T-helper 1 cell treated with Interleukin-12 subunit alpha and Interleukin-12 subunit beta and Interleukin-4 antibody, amounts not matched to agents 30 μg/mL and 1 μg/mL, for 36 hours (primary cell): ENCODE measurements at regions not wholly inside any gene's neighbourhood (a gene's known extent, or its start where the extent isn't known, plus 50 kb on each side); places are given as distances from the start of the nearest gene placed in this dataset.
"Not testable (repeated sequence)": the region's sequence is repeated elsewhere in the genome, so short reads cannot be mapped to it uniquely, and the experiment has no call there.

Experiments
- H3K27ac Mint-ChIP-seq: one replicate; pipeline ENCODE4 v1.8.0; 2021; ENCODE audit warnings: mild to moderate bottlenecking, mixed read lengths
- H3K27me3 Mint-ChIP-seq: one replicate; pipeline ENCODE4 v1.8.0; 2021; ENCODE audit warnings: low read depth, mixed read lengths
- H3K36me3 Mint-ChIP-seq: one replicate; pipeline ENCODE4 v1.8.0; 2021; ENCODE audit warnings: low read depth, mixed read lengths
- H3K4me1 Mint-ChIP-seq: one replicate; pipeline ENCODE4 v1.8.0; 2021; ENCODE audit warnings: low read depth, mixed read lengths
- H3K4me3 Mint-ChIP-seq: one replicate; pipeline ENCODE4 v1.8.0; 2021; ENCODE audit warnings: mild to moderate bottlenecking, moderate library complexity, mixed read lengths
- H3K9me3 Mint-ChIP-seq: one replicate; pipeline ENCODE4 v1.8.0; 2021; ENCODE audit warnings: mixed read lengths

- H3K36me3 Mint-ChIP-seq, result peaks cover 37% of the 10 kb centered on the region
- peaks cover 50% of the 10 kb centered on the region for H3K4me1 Mint-ChIP-seq
- no peaks in the 10 kb centered on the region for H3K9me3 Mint-ChIP-seq
- no peak overlapping the region for H3K27ac Mint-ChIP-seq
- H3K4me3 Mint-ChIP-seq, result no peak overlapping the region
- H3K27me3 Mint-ChIP-seq, result no peaks in the 10 kb centered on the region
These were observed 83.4 kb upstream of the ZNF169 start for GRCh38 chr9:94175669-94176068.

DNA sequence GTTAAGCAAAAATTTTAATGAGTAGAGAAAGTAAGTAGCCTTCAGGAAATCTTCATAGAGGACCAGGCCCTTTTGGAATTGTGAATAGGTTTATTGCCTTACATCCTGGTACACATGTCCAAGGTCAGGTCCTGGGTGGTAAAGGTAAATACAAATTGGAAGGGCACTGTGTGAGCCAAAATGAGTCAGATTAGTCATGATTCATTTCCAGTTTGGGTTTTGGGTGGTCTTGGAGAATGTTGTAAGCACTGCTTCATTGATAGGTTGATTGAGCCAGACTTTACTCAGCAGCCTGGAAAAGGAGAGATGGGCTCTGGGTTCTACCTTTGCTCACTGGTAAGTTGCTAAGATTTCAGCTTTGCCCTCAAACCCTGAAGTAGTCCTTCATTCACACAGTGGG, 82.5 kb upstream of the ZNF169 start:
- H3K36me3 Mint-ChIP-seq, result peaks cover 37% of the 10 kb centered on the region
- H3K4me3 Mint-ChIP-seq, result no peak overlapping the region
- peaks cover 48% of the 10 kb centered on the region for H3K4me1 Mint-ChIP-seq
- H3K27ac Mint-ChIP-seq, result no peak overlapping the region
- no peaks in the 10 kb centered on the region for H3K27me3 Mint-ChIP-seq
- no peaks in the 10 kb centered on the region for H3K9me3 Mint-ChIP-seq

- peak overlapping the region; percentile 13 for H3K27ac Mint-ChIP-seq
- peaks cover 38% of the 10 kb centered on the region for H3K36me3 Mint-ChIP-seq
- no peaks in the 10 kb centered on the region for H3K27me3 Mint-ChIP-seq
- H3K4me1 Mint-ChIP-seq, result peaks cover 40% of the 10 kb centered on the region
- H3K9me3 Mint-ChIP-seq, result no peaks in the 10 kb centered on the region
- H3K4me3 Mint-ChIP-seq, result no peak overlapping the region
These were observed 80.2 kb upstream of the ZNF169 start for GRCh38 chr9:94178927-94179326.

- Mint-ChIP-seq H3K4me3 (no peak overlapping the region), H3K27ac (no peak overlapping the region), H3K9me3 (no peaks in the 10 kb centered on the region), H3K4me1 (peaks cover 28% of the 10 kb centered on the region), H3K36me3 (peaks cover 28% of the 10 kb centered on the region), H3K27me3 (no peaks in the 10 kb centered on the region)
These were observed 77.5 kb upstream of the ZNF169 start for GRCh38 chr9:94181408-94182181.

DNA sequence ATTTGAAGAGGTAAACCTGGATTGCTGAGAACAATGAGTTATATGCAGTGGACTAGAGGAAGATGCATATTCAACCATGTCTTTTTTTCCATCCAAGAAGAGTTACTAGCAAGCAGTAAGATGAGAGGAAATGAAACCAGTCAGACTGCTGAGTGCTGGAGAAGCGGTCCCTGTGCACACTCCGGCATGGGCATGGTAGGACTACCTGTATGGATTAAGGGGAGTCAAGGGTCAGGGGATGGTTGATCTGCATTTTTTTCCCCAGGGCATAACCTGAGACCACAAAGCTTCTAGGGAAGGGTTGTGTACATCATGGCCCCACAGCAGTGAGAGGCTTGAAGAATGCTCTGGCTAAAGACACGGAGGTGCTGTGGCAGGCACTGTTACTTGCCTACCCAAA, 76.6 kb upstream of the ZNF169 start:
- Mint-ChIP-seq H3K9me3 (peaks cover 3% of the 10 kb centered on the region), H3K27ac (no peak overlapping the region), H3K4me1 (peaks cover 20% of the 10 kb centered on the region), H3K4me3 (no peak overlapping the region), H3K36me3 (peaks cover 27% of the 10 kb centered on the region), H3K27me3 (no peaks in the 10 kb centered on the region)

DNA sequence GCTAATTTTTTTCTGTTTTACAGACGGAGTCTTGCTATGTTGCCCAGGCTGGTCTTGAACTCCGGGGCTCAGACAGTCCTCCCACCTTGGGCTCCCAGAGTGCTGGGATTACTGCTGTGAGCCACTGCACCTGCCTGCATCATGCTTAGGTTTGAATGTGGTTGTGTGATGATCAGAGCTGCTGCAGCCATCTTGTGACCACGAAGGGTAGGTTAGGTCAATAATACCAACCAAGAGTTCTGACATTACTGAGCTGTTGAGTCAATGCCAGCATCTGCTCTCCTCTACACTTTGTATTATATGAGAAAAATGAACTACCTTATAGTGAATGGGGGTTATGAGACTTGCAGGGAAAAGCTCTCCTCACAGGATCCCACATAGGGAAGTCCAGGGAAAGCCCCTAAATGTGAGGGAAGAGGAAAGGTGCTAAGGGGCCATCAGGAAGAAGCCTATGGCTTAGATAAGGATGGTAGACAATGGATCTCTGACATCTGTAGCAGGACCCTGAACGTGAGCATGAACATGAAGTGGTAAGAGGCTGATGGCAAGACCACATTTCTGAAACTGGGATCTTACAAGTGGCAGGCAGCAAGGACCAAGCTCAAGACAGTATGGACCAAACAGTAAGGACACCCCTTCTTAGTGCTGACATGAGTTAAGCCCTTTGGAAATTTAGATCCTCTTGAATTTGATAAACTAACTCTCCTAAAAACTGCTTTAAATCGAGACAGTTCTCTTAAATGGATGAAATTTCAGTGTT, 75.7 kb upstream of the ZNF169 start:
- H3K27me3 Mint-ChIP-seq, result no peaks in the 10 kb centered on the region
- H3K9me3 Mint-ChIP-seq, result peaks cover 6% of the 10 kb centered on the region
- H3K4me3 Mint-ChIP-seq, result no peak overlapping the region
- H3K36me3 Mint-ChIP-seq, result peaks cover 30% of the 10 kb centered on the region
- H3K27ac Mint-ChIP-seq, result peak overlapping the region; percentile 31
- H3K4me1 Mint-ChIP-seq, result peaks cover 23% of the 10 kb centered on the region

DNA sequence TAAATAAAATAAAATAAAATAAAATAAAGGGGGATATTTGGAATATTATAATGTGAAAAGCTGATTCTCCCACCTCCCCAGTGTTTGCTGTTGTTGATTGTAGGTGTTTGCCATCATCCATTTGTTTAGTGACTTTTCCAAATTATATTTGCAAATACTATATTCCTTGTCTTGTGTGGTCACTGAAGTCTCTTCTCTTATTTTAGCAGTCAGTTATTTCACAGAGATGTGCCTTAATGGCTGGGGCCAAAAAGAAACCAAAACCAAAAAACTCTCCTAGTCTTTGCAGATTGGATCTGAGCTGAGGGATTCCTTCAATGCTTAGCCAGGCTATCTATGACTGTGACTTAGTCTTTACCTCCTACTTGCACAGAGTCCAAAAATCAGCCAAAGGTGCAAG, 70.9 kb upstream of the ZNF169 start:
- H3K9me3 Mint-ChIP-seq, result peaks cover 33% of the 10 kb centered on the region
- no peak overlapping the region for H3K27ac Mint-ChIP-seq
- peaks cover 27% of the 10 kb centered on the region for H3K36me3 Mint-ChIP-seq
- no peak overlapping the region for H3K4me3 Mint-ChIP-seq
- H3K27me3 Mint-ChIP-seq, result no peaks in the 10 kb centered on the region
- peaks cover 5% of the 10 kb centered on the region for H3K4me1 Mint-ChIP-seq

GRCh38 chr9:94191706-94192105, 67.4 kb upstream of the ZNF169 start:
- H3K9me3 Mint-ChIP-seq, result peaks cover 62% of the 10 kb centered on the region
- not testable (repeated sequence) for H3K27ac Mint-ChIP-seq, H3K4me1 Mint-ChIP-seq, H3K4me3 Mint-ChIP-seq, H3K27me3 Mint-ChIP-seq
- peaks cover 35% of the 10 kb centered on the region for H3K36me3 Mint-ChIP-seq

GRCh38 chr9:94198414-94198813, 60.7 kb upstream of the ZNF169 start:
- H3K4me3 Mint-ChIP-seq, result no peak overlapping the region
- peaks cover 31% of the 10 kb centered on the region for H3K9me3 Mint-ChIP-seq
- no peaks in the 10 kb centered on the region for H3K27me3 Mint-ChIP-seq
- H3K27ac Mint-ChIP-seq, result no peak overlapping the region
- H3K4me1 Mint-ChIP-seq, result peaks cover 2% of the 10 kb centered on the region
- H3K36me3 Mint-ChIP-seq, result peaks cover 16% of the 10 kb centered on the region

- Mint-ChIP-seq H3K27ac (no peak overlapping the region), H3K4me3 (no peak overlapping the region), H3K4me1 (peaks cover 2% of the 10 kb centered on the region), H3K27me3 (no peaks in the 10 kb centered on the region), H3K9me3 (peaks cover 33% of the 10 kb centered on the region), H3K36me3 (peaks cover 10% of the 10 kb centered on the region)
These were observed 59.3 kb upstream of the ZNF169 start for GRCh38 chr9:94199776-94200175.

DNA sequence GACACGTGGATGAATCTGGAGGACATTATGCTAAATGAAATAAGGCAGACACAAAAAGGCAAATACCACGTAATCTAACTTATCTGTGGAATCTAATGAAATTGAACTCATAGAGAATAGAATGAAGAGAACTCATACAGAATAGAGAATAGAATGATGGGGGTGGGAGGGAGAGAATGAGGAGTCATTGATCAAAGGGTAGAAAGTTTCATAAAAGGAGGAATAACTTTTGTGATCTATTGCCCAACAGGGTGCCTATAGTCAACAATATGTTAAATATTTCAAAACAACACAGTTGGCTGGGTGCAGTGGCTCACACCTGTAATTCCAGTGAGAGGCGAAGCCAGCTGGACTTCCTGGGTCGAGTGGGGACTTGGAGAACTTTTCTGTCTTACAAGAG, 54.9 kb upstream of the ZNF169 start:
- no peaks in the 10 kb centered on the region for H3K4me1 Mint-ChIP-seq
- H3K27me3 Mint-ChIP-seq, result peaks cover 8% of the 10 kb centered on the region
- no peak overlapping the region for H3K27ac Mint-ChIP-seq
- no peak overlapping the region for H3K4me3 Mint-ChIP-seq
- H3K9me3 Mint-ChIP-seq, result peaks cover 15% of the 10 kb centered on the region
- H3K36me3 Mint-ChIP-seq, result peaks cover 3% of the 10 kb centered on the region

- H3K4me3 Mint-ChIP-seq, result no peak overlapping the region
- peaks cover 8% of the 10 kb centered on the region for H3K27me3 Mint-ChIP-seq
- no peaks in the 10 kb centered on the region for H3K36me3 Mint-ChIP-seq
- no peaks in the 10 kb centered on the region for H3K4me1 Mint-ChIP-seq
- peaks cover 15% of the 10 kb centered on the region for H3K9me3 Mint-ChIP-seq
- no peak overlapping the region for H3K27ac Mint-ChIP-seq
These were observed 51.3 kb upstream of the ZNF169 start for GRCh38 chr9:94207781-94208180.
